ENCODE measurements at regions not wholly inside any gene's neighbourhood (a gene's known extent, or its start where the extent isn't known, plus 50 kb on each side); places are given as distances from the start of the nearest gene placed in this dataset.
"Not testable (repeated sequence)": the region's sequence is repeated elsewhere in the genome, so short reads cannot be mapped to it uniquely, and the experiment has no call there.

DNA sequence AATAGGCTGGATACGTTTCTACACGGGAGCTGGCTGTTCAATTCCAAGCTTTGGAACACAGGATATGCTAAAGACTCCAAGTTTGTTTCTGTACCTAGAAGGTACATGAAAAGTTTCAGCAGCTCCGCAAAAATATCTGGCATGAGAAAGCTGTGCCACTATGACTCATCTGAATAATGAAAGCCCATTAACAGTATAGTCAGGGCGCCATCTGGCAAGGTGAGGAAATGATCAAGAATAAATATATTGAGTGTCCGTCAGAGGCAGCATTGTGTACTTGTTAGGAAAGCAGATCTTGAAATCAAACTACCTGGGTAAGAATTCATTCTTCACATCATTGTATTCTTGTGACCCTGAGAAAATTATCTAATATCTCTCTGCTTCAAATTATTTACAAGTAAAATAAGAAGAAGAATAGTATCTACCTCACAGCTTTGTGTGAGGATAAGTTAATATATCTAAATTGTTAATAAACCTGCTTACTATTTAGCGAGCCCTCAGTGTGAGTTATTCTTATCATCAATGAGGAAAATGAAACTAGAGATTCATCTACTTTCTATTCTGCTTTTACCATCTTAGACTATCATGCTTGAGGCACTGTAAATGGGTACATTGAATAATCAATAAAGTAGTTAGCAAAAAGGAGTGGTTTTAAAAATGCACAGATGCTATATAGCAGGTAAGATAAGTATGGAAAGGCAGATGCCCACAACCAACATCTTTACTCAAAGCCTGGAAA is 53.5 kb downstream of the FSCB start:
- no peak for DNase-seq (ENCODE audit: extremely low spot score in 2 of 2)
- intact Hi-C loops (cut with DNase I) = no loop called here
- Histone ChIP-seq H3K4me1 (no peaks in the 10 kb centered on the region), H3K4me3 (no peak overlapping the region), H3K27me3 (no peaks in the 10 kb centered on the region), H3K36me3 (no peaks in the 10 kb centered on the region), H3K9me3 (peaks cover 4% of the 10 kb centered on the region), H3K27ac (no peak overlapping the region)
- TF ChIP-seq POLR2A (IDR thresholded peaks at IDR 0.05) = no peak
- TF ChIP-seq, protein P1, sequence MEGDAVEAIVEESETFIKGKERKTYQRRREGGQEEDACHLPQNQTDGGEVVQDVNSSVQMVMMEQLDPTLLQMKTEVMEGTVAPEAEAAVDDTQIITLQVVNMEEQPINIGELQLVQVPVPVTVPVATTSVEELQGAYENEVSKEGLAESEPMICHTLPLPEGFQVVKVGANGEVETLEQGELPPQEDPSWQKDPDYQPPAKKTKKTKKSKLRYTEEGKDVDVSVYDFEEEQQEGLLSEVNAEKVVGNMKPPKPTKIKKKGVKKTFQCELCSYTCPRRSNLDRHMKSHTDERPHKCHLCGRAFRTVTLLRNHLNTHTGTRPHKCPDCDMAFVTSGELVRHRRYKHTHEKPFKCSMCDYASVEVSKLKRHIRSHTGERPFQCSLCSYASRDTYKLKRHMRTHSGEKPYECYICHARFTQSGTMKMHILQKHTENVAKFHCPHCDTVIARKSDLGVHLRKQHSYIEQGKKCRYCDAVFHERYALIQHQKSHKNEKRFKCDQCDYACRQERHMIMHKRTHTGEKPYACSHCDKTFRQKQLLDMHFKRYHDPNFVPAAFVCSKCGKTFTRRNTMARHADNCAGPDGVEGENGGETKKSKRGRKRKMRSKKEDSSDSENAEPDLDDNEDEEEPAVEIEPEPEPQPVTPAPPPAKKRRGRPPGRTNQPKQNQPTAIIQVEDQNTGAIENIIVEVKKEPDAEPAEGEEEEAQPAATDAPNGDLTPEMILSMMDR (IDR thresholded peaks at IDR 0.05) = no peak
- TF ChIP-seq POLR2AphosphoS5 (IDR thresholded peaks at IDR 0.05; ENCODE audit: insufficient read depth in 1 of 2, low read depth in 1 of 2) = no peak

DNA sequence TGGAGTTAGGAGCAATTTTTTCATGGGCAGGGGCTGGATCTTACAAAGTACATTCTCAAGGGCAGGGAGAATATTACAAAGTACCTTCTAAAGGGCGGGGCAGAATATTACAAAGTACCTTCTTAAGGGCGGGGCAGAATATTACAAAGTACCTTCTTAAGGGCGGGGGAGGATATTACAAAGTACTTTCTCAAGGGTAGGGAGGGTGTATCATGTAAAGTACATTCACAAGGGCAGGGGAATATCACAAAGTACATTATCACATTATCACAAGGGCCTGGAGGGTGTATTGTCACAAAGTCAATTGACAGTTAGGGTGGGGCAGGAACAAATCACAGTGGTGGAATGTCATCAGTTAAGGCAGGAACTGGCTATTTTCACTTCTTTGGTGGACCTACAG is 56.9 kb downstream of the FSCB start:
- H3K27ac ChIP-seq; DNase-seq (ENCODE audit: extremely low spot score in 2 of 2); H3K27me3 ChIP-seq; intact Hi-C loops (cut with DNase I); H3K4me1 ChIP-seq; H3K36me3 ChIP-seq; H3K9me3 ChIP-seq; H3K4me3 ChIP-seq: not testable (repeated sequence)

DNA sequence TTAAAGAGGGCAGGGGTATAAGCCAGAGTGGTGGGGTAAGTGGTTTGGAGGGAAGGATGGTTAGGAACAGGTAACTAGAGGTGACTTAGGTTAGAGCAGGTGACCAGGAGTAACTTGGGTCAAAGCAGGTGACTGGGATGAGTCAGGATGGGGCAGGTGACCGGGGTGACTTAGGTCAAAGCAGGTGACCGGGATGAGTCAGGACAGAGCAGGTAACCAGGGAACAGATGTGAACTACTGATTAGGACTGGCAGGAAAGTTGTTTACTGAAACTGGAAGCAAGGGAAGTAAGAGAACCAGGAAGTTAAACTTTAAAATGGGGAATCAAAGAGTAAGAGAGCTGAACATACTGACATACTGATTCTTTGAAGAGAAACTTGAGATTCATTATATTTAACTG is 57.4 kb downstream of the FSCB start:
- TF ChIP-seq, protein P1 (IDR thresholded peaks at IDR 0.05) = no peak
- TF ChIP-seq POLR2AphosphoS5 (IDR thresholded peaks at IDR 0.05; ENCODE audit: insufficient read depth in 1 of 2, low read depth in 1 of 2) (no peak), POLR2A (IDR thresholded peaks at IDR 0.05) (no peak)
- H3K27ac ChIP-seq = no peak overlapping the region
- no peak for DNase-seq (ENCODE audit: extremely low spot score in 2 of 2)
- no peaks in the 10 kb centered on the region for H3K27me3 ChIP-seq
- H3K4me1 ChIP-seq = no peaks in the 10 kb centered on the region
- no peaks in the 10 kb centered on the region for H3K9me3 ChIP-seq
- no peaks in the 10 kb centered on the region for H3K36me3 ChIP-seq
- no peak overlapping the region for H3K4me3 ChIP-seq
- intact Hi-C loops (cut with DNase I) = no loop called here

DNA sequence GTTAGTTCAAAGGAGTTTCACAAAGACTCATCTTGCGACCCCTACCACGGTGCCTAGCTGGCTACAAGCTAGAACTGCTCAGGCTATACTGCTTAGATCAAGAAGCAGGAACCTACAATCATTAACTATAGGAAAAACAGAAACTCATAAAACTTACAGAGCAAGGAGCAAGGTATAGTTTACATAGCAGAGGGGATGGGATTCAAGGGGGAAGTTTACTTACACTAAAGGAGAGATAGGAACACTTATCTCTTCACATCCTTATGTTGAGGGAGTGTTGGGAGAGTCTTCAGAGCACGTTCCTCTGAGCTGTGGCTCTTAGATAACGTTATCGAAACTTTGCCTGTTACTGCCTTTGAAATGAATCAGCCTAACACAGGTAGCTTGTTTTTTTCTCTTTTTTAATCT is 58.1 kb downstream of the FSCB start:
- Histone ChIP-seq H3K4me1 (no peaks in the 10 kb centered on the region), H3K27ac (no peak overlapping the region), H3K4me3 (no peak overlapping the region), H3K36me3 (no peaks in the 10 kb centered on the region), H3K9me3 (no peaks in the 10 kb centered on the region), H3K27me3 (no peaks in the 10 kb centered on the region)
- no peak for DNase-seq (ENCODE audit: extremely low spot score in 2 of 2)
- intact Hi-C loops (cut with DNase I) = no loop called here
- no peak for TF ChIP-seq POLR2AphosphoS5 (IDR thresholded peaks at IDR 0.05; ENCODE audit: insufficient read depth in 1 of 2, low read depth in 1 of 2)
- no peak for TF ChIP-seq POLR2A (IDR thresholded peaks at IDR 0.05)
- TF ChIP-seq, protein P1 (IDR thresholded peaks at IDR 0.05) = no peak

DNA sequence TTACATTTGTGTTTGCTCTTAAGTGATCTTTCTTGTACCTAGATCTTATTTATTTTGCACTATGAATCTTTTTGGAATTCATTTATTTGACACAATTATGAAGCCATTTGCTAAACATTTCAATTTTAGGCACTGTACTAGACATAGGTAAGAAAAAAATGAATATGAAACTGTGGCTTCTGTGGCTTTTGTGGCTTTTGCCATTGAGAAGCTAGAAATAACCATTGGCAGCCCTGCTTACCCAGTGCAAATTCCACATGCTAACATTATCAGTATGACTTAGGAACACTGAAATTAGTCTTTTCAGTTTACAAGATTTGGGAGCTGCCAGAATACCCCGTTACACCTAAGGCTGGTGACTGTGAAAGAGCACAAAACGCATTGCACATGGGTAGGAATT is 60.1 kb downstream of the FSCB start:
- Histone ChIP-seq H3K36me3 (no peaks in the 10 kb centered on the region), H3K4me3 (no peak overlapping the region), H3K9me3 (no peaks in the 10 kb centered on the region), H3K27ac (no peak overlapping the region), H3K4me1 (no peaks in the 10 kb centered on the region), H3K27me3 (no peaks in the 10 kb centered on the region)
- intact Hi-C loops (cut with DNase I) = no loop called here
- TF ChIP-seq, protein P1 (IDR thresholded peaks at IDR 0.05) = no peak
- no peak for TF ChIP-seq POLR2AphosphoS5 (IDR thresholded peaks at IDR 0.05; ENCODE audit: insufficient read depth in 1 of 2, low read depth in 1 of 2)
- no peak for TF ChIP-seq POLR2A (IDR thresholded peaks at IDR 0.05)
- DNase-seq (ENCODE audit: extremely low spot score in 2 of 2) = no peak
